ENCODE measurements at regions not wholly inside any gene's neighbourhood (a gene's known extent, or its start where the extent isn't known, plus 50 kb on each side); places are given as distances from the start of the nearest gene placed in this dataset.
"Not testable (repeated sequence)": the region's sequence is repeated elsewhere in the genome, so short reads cannot be mapped to it uniquely, and the experiment has no call there.

DNA sequence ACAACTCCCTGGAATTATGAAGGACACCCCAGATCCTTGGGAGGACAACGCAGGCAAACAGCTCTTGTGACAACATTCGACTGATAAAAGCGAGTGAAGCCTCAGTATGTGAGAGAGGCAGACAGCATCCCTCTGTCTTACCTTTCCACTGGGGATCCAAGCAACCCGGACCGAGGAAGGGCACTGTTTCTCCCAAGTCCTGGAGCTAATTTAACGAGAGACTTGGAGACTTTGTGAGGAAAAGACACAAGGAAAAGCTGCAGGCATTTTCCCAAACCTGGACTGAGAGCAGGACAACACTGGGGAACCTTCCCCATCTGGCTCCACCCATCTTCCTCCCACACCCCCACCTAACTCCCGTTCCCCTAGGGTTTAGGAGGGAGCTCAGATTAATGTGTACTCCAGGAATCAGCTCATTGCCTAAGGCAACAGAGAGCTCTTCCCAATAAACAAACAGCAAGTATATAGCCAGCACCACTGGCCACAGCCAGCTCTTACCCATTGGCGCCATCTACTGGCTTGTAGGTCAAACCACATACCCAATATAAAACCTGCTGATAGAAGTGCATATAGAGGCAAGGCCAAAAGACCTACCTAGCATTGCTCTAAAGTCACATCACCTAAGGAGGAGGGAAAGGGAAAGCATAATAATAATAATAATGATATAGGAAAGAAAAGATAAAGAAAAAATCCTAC lies 76.7 kb upstream of the NEK3 start:
- H3K9ac ChIP-seq; H3K4me2 ChIP-seq; DNase-seq; H3K4me3 ChIP-seq (ENCODE audit: low read depth in 2 of 2, low read length in 1 of 2); H3K27me3 ChIP-seq (ENCODE audit: insufficient read depth); H3K4me1 ChIP-seq (ENCODE audit: control insufficient read depth in 1 of 2, insufficient read depth in 2 of 2, low read depth in 1 of 2, low read length in 1 of 2); POLR2A ChIA-PET; H4K20me1 ChIP-seq (ENCODE audit: insufficient read depth); H3F3A ChIP-seq (replicated peaks; ENCODE audit: insufficient read depth); H3K79me2 ChIP-seq (ENCODE audit: insufficient read depth); H3K27ac ChIP-seq (ENCODE audit: low read depth in 2 of 2, low read length in 1 of 2); H3K36me3 ChIP-seq (replicated peaks in 1 of 2; ENCODE audit: control insufficient read depth in 1 of 2, insufficient read depth in 2 of 2, low read length in 1 of 2); H3K9me3 ChIP-seq; H3K9me2 ChIP-seq; H2AFZ ChIP-seq (ENCODE audit: low read depth): not testable (repeated sequence)
- TF ChIP-seq, protein P1, sequence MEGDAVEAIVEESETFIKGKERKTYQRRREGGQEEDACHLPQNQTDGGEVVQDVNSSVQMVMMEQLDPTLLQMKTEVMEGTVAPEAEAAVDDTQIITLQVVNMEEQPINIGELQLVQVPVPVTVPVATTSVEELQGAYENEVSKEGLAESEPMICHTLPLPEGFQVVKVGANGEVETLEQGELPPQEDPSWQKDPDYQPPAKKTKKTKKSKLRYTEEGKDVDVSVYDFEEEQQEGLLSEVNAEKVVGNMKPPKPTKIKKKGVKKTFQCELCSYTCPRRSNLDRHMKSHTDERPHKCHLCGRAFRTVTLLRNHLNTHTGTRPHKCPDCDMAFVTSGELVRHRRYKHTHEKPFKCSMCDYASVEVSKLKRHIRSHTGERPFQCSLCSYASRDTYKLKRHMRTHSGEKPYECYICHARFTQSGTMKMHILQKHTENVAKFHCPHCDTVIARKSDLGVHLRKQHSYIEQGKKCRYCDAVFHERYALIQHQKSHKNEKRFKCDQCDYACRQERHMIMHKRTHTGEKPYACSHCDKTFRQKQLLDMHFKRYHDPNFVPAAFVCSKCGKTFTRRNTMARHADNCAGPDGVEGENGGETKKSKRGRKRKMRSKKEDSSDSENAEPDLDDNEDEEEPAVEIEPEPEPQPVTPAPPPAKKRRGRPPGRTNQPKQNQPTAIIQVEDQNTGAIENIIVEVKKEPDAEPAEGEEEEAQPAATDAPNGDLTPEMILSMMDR (IDR thresholded peaks at IDR 0.05), result peak; percentile 75
- peak; percentile 54 for TF ChIP-seq RAD21 (IDR thresholded peaks at IDR 0.05; ENCODE audit: low read length)
- peak; percentile 31 for TF ChIP-seq SMC3 (IDR thresholded peaks at IDR 0.05; ENCODE audit: low read depth, low read length)
- 5% methylated on average over 4 of the region's 8 CpGs for WGBS (ENCODE audit: low lambda C conversion rate)
- CTCF ChIA-PET, result interaction anchor here (1.3 kb wide), 1 partner anchor 110 kb away, joined by 3 read pairs; no protein-coding TSS in a partner anchor

GRCh38 chr13:52234928-52235327 lies 75.5 kb upstream of the NEK3 start:
- H3K27ac ChIP-seq (ENCODE audit: low read depth in 2 of 2, low read length in 1 of 2); H3K9me3 ChIP-seq; H3K9ac ChIP-seq; H3K79me2 ChIP-seq (ENCODE audit: insufficient read depth); H4K20me1 ChIP-seq (ENCODE audit: insufficient read depth); POLR2A ChIA-PET; H3K9me2 ChIP-seq; H3K4me3 ChIP-seq (ENCODE audit: low read depth in 2 of 2, low read length in 1 of 2); H3K27me3 ChIP-seq (ENCODE audit: insufficient read depth); H3F3A ChIP-seq (replicated peaks; ENCODE audit: insufficient read depth); CTCF ChIA-PET; DNase-seq; H3K4me2 ChIP-seq; H2AFZ ChIP-seq (ENCODE audit: low read depth); H3K36me3 ChIP-seq (replicated peaks in 1 of 2; ENCODE audit: control insufficient read depth in 1 of 2, insufficient read depth in 2 of 2, low read length in 1 of 2); H3K4me1 ChIP-seq (ENCODE audit: control insufficient read depth in 1 of 2, insufficient read depth in 2 of 2, low read depth in 1 of 2, low read length in 1 of 2): not testable (repeated sequence)
- 92% methylated on average over 3 of the region's 3 CpGs for WGBS (ENCODE audit: low lambda C conversion rate)

DNA sequence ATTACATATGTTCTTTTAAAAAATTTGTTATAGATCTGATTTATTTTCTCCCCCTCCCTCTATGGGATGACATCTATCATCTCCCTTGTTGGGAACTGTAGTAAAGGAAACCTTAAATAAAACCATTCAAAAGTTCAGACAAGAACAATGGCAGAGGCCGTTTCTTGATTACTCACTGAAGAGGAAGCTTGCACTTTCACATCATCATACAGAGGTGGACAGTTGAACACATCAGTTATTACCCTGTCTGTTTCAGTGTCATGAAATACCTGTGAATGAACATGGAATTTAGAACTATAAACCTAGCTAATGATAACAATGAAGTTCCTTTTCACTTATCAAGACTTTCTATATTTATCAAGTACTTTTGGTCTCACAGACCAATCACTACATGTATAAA lies 63.7 kb upstream of the NEK3 start:
- H4K20me1 ChIP-seq (ENCODE audit: insufficient read depth); H3K9me3 ChIP-seq; DNase-seq; H3K4me1 ChIP-seq (ENCODE audit: control insufficient read depth in 1 of 2, insufficient read depth in 2 of 2, low read depth in 1 of 2, low read length in 1 of 2); H3K27me3 ChIP-seq (ENCODE audit: insufficient read depth); POLR2A ChIA-PET; CTCF ChIA-PET; H3F3A ChIP-seq (replicated peaks; ENCODE audit: insufficient read depth); H3K27ac ChIP-seq (ENCODE audit: low read depth in 2 of 2, low read length in 1 of 2); H3K4me2 ChIP-seq; H2AFZ ChIP-seq (ENCODE audit: low read depth); H3K9ac ChIP-seq; H3K9me2 ChIP-seq; H3K4me3 ChIP-seq (ENCODE audit: low read depth in 2 of 2, low read length in 1 of 2); H3K79me2 ChIP-seq (ENCODE audit: insufficient read depth); H3K36me3 ChIP-seq (replicated peaks in 1 of 2; ENCODE audit: control insufficient read depth in 1 of 2, insufficient read depth in 2 of 2, low read length in 1 of 2): not testable (repeated sequence)
- WGBS (ENCODE audit: low lambda C conversion rate), result 36% methylated on average over 1 of the region's 1 CpG

GRCh38 chr13:52213920-52214319 lies 54.5 kb upstream of the NEK3 start:
- DNase-seq; H3K9ac ChIP-seq; H3K27ac ChIP-seq (ENCODE audit: low read depth in 2 of 2, low read length in 1 of 2); H4K20me1 ChIP-seq (ENCODE audit: insufficient read depth); H3K27me3 ChIP-seq (ENCODE audit: insufficient read depth); H3K79me2 ChIP-seq (ENCODE audit: insufficient read depth); H3K9me2 ChIP-seq; H2AFZ ChIP-seq (ENCODE audit: low read depth); H3K4me2 ChIP-seq; H3K9me3 ChIP-seq; CTCF ChIA-PET; H3F3A ChIP-seq (replicated peaks; ENCODE audit: insufficient read depth); POLR2A ChIA-PET; H3K4me3 ChIP-seq (ENCODE audit: low read depth in 2 of 2, low read length in 1 of 2); H3K36me3 ChIP-seq (replicated peaks in 1 of 2; ENCODE audit: control insufficient read depth in 1 of 2, insufficient read depth in 2 of 2, low read length in 1 of 2); H3K4me1 ChIP-seq (ENCODE audit: control insufficient read depth in 1 of 2, insufficient read depth in 2 of 2, low read depth in 1 of 2, low read length in 1 of 2): not testable (repeated sequence)
- WGBS (ENCODE audit: low lambda C conversion rate), result 0% methylated on average over 1 of the region's 1 CpG

DNA sequence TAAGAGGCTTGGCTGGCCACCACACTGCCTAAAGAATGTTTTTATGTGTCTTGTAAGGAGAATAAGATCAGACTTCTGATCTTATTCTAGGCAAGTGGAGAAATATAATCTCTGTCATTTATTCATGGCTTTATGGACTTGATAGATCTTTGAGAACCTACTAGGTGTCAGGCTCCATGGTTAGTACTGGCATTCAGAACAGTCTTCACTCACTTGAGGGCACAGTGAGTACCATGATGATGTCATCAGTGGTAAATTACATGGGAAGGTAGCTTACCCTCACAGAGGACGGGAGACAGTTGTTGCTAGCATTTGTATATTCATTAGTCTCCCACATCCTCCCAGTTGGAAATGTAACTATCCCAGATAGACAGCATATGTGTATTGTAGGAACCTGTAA lies 53.5 kb upstream of the NEK3 start:
- H3K36me3 ChIP-seq (replicated peaks in 1 of 2; ENCODE audit: control insufficient read depth in 1 of 2, insufficient read depth in 2 of 2, low read length in 1 of 2); H3K4me2 ChIP-seq; DNase-seq; POLR2A ChIA-PET; H3K9me3 ChIP-seq; H3K4me3 ChIP-seq (ENCODE audit: low read depth in 2 of 2, low read length in 1 of 2); H3K9ac ChIP-seq; H2AFZ ChIP-seq (ENCODE audit: low read depth); H3K4me1 ChIP-seq (ENCODE audit: control insufficient read depth in 1 of 2, insufficient read depth in 2 of 2, low read depth in 1 of 2, low read length in 1 of 2); H3K9me2 ChIP-seq; CTCF ChIA-PET; H3K27ac ChIP-seq (ENCODE audit: low read depth in 2 of 2, low read length in 1 of 2); H3K79me2 ChIP-seq (ENCODE audit: insufficient read depth); H3F3A ChIP-seq (replicated peaks; ENCODE audit: insufficient read depth); H4K20me1 ChIP-seq (ENCODE audit: insufficient read depth); H3K27me3 ChIP-seq (ENCODE audit: insufficient read depth): not testable (repeated sequence)
- 0% methylated on average over 1 of the region's 1 CpG for WGBS (ENCODE audit: low lambda C conversion rate)

- WGBS (ENCODE audit: low lambda C conversion rate), result 59% methylated on average over 6 of the region's 6 CpGs
Measured at GRCh38 chr13:52211416-52211776, 52.0 kb upstream of the NEK3 start.

More at GRCh38 chr13:52211416-52211776, 52.0 kb upstream of the NEK3 start:
- POLR2A ChIA-PET; H4K20me1 ChIP-seq (ENCODE audit: insufficient read depth); H3K4me3 ChIP-seq (ENCODE audit: low read depth in 2 of 2, low read length in 1 of 2); CTCF ChIA-PET; H3K9me3 ChIP-seq; H3K9ac ChIP-seq; H3F3A ChIP-seq (replicated peaks; ENCODE audit: insufficient read depth); H3K36me3 ChIP-seq (replicated peaks in 1 of 2; ENCODE audit: control insufficient read depth in 1 of 2, insufficient read depth in 2 of 2, low read length in 1 of 2); H3K27ac ChIP-seq (ENCODE audit: low read depth in 2 of 2, low read length in 1 of 2); H3K9me2 ChIP-seq; DNase-seq; H3K27me3 ChIP-seq (ENCODE audit: insufficient read depth); H3K4me2 ChIP-seq; H3K79me2 ChIP-seq (ENCODE audit: insufficient read depth); H2AFZ ChIP-seq (ENCODE audit: low read depth); H3K4me1 ChIP-seq (ENCODE audit: control insufficient read depth in 1 of 2, insufficient read depth in 2 of 2, low read depth in 1 of 2, low read length in 1 of 2): not testable (repeated sequence)
